OCI-LY1 (cell line): ENCODE measurements at regions not wholly inside any gene's neighbourhood (a gene's known extent, or its start where the extent isn't known, plus 50 kb on each side); places are given as distances from the start of the nearest gene placed in this dataset.

Experiments used
- CTCF ChIP-seq: fragments of 200-600 bp; sonication (generic), shearing (Covaris generic); IDR thresholded peaks from 2 replicates; pipeline ENCODE4 v1.5.1; 2017; ENCODE audit warnings: mild to moderate bottlenecking, antibody characterized with exemption, low read length, moderate library complexity, mixed read lengths
- EZH2 ChIP-seq: fragments of 200-600 bp; sonication (generic), shearing (Covaris generic); IDR thresholded peaks from 2 replicates; pipeline ENCODE4 v1.8.0; 2017; ENCODE audit warnings: borderline replicate concordance, mixed run types, mild to moderate bottlenecking, antibody characterized with exemption, low read length, moderate library complexity, mixed read lengths

- TF ChIP-seq CTCF (no peak), EZH2 (no peak)
These were observed 343.5 kb upstream of the SPRY2 start for GRCh38 chr13:80684217-80684991.
